ENCODE measurements at regions not wholly inside any gene's neighbourhood (a gene's known extent, or its start where the extent isn't known, plus 50 kb on each side); places are given as distances from the start of the nearest gene placed in this dataset.

GRCh38 chr4:100130964-100131363, 59.3 kb downstream of the DDIT4L start:
- no peak for DNase-seq

DNA sequence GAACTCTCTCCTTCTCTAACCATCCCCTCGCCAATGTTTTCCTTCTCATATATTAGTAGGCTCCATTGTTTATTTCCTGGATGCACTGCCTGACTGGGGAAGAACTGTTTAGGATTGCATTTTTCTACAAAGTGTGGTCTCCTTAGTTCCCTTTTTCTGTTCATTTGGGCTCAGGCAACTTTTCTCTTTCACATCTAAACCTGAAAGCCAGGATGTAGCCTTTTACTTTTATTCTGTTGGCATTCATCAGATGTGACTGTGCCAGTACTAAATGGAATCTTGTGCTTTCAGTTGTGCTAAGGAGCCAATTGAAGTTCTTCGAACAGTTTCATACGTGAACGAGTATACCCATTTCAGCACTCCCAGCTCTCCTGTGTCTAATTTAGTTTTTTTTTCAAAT, 59.8 kb downstream of the DDIT4L start:
- DNase-seq = no peak

DNA sequence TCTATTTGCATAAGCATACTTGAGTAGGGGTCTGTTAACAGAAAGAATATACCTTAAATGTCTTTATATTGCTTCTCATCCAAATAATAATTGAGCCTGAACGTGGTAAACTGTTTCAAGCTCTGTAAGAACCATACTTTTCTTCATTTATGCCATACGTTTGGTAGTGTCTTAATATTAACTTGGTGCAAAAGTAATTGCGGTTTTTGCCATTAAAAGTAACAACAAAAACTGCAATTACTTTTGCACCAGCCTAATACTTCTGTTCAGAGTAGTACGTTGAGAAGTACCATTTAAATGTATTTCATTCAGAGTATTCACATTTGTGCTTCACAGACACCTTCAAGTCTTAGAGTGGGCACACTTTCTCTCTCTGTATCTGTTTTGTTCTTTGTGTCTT, 60.5 kb downstream of the DDIT4L start:
- no peak for DNase-seq

- no peak for DNase-seq
Observed at GRCh38 chr4:100128338-100128737, 61.9 kb downstream of the DDIT4L start.

DNA sequence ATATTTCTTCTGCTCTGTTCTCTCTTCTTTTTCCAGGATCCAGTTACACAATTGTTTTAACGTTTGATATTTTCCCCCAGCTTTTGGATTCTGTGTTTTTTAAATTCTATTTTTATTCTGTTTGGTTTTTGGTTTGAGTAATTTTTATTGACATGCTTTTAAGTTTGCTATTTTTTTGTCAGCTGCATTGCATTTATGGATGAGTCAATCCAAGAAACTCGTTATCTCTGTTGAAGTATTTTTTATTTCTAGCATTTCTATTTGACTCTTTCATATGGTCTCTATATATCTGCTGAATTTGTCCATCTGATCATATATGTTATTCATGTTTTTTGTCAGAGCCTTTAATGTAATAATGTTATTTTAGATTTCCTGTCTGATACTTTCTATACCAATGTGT, 65.6 kb downstream of the DDIT4L start:
- no peak for DNase-seq

GRCh38 chr4:100118181-100118580, 72.1 kb downstream of the DDIT4L start:
- DNase-seq = no peak

DNA sequence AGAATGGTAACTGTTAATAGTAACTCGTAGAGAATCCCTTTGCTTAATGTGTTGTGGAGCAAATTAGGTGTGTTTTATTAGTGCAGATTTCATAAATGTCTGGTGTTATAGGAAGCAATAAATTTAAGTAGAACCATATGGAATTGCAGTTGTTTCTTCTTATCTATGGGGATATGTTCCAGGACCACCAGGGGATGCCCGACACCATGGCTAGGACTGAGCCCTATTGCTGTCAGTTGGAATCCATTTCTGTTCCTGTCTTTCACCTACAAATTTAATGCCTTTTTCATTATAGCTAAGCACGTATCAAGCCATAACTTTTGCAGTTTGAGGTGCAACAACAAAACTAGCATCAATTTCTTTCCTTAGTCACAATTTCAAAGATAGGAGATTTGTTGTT, 72.5 kb downstream of the DDIT4L start:
- no peak for DNase-seq

- no peak for DNase-seq
Observed at GRCh38 chr4:100114909-100115308, 75.4 kb downstream of the DDIT4L start.

DNA sequence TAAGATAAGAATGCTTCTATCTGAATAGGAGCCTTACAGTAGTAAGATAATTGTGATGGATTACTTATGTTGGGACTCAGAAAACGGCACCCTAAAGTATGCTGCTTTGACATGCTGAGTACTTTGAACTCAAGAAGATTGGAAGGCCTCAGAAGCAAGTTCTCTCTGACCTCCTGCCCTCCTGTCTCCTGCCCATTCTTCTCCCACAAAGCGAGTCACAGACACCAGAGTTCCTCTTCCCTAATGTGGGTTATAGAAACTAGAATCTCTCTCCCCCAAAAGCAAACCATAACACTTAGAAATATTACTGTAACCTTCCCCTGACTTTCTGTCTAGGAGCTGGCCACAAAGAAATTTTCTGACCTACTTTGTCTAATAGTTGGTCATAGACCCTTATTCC, 76.5 kb downstream of the DDIT4L start:
- no peak for DNase-seq

DNA sequence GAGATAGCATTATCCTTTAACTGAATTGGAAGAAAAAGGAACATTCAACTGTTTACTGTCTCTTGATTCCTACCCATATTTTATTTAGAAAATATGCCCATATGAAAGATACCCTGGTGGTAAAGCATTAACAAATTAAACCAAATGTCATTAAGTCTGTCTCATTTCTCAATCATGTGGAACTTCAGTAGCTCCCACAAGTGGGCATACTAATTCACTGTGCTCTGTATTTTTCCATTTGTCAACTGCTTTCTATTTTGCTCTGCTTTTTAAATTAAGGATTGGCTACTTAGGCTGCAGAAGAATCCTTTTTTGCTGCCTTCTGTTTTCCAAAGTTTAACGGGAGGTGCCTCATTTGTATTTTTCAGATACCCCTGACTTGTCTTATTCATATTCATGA, 77.2 kb downstream of the DDIT4L start:
- DNase-seq = no peak

GRCh38 chr4:100109921-100110320, 80.3 kb downstream of the DDIT4L start:
- DNase-seq = no peak

- DNase-seq = no peak
Observed at GRCh38 chr4:100108869-100109268, 81.4 kb downstream of the DDIT4L start.

DNA sequence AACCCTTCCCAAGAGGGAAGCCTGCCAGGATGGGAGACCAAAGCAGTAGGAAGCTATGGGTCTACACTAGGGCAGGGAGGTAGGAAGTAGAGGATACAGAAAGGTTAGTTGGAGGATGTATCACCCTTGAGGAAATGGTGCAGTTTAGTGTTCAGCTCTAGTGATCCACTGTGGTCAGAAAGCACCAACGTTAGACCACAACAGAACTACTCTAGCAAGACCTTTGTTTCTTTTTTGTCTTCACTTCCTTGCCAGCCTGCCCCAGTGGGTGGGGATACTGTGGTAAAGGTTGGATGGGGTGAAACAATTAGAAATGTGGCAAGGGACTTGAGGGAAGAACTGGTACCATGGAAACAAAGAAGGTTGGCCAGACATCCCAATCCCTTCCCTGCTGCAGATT, 83.3 kb downstream of the DDIT4L start:
- DNase-seq = no peak

- DNase-seq = no peak
Observed at GRCh38 chr4:100103671-100104070, 86.6 kb downstream of the DDIT4L start.

DNA sequence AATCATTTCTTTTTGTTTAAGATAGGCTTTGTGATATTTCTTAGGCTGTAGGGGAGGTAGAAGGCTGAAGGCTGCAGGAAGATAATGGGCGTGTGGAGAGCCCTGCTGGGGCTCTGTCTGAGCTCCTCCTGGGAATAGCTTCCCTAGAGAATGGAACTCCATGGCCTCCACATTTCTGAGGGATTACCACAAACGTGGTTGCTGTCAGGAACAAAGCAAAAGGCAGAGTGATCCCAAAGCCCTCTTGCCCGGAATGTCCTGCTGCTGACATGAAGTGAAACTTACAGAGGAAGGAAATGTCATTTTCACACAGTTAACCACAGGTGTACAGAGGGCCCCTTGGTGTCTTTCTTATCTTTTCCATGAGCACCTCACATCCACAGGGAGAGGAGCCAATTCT, 89.3 kb downstream of the DDIT4L start:
- DNase-seq = no peak

GRCh38 chr4:100099746-100100145, 90.5 kb downstream of the DDIT4L start:
- no peak for DNase-seq

DNA sequence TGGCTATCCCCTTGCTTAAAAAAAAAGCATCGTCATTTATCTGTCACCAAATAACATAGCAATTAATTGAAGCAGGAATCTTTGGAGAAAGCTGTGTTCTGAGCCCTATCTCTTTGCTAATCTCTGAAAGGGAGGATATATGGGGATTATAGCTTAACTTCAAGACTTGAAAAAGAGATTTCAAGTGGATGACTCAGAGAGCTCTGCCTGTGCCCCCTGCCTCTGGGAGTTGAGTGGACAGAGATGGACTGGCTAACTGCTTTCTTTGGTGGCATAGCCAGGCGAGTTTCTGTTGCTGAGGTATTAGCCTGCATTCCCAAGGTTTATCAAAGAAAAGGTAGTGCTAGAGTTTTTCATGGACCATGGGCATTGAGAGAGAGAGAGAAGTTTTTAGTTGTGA, 91.6 kb downstream of the DDIT4L start:
- no peak for DNase-seq

DNA sequence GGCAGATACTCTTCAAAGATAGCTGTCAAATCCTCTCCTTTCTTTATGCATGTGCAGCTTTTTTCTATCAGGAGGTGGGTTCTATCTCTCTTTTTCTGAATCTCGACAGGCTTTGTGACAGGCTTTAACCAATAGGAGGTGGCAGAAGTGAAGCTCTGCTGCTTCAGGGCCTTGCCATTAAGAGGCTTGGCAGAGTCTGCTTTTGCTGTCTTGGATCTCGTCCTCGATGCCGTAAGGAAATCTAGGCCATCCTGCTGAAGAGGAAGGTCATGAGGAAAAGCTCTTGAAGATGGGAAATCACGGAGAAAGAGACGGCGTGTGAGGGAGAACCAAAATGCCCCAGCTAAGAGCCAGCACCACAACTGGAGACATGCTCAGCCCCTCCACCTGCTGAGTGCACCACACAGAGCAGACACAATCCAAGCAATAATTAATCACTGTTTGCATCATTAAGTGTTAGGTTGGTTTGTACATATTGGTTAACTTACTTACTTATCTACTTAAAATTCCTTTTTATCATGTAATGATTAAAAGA, 92.2 kb downstream of the DDIT4L start:
- no peak for DNase-seq

DNA sequence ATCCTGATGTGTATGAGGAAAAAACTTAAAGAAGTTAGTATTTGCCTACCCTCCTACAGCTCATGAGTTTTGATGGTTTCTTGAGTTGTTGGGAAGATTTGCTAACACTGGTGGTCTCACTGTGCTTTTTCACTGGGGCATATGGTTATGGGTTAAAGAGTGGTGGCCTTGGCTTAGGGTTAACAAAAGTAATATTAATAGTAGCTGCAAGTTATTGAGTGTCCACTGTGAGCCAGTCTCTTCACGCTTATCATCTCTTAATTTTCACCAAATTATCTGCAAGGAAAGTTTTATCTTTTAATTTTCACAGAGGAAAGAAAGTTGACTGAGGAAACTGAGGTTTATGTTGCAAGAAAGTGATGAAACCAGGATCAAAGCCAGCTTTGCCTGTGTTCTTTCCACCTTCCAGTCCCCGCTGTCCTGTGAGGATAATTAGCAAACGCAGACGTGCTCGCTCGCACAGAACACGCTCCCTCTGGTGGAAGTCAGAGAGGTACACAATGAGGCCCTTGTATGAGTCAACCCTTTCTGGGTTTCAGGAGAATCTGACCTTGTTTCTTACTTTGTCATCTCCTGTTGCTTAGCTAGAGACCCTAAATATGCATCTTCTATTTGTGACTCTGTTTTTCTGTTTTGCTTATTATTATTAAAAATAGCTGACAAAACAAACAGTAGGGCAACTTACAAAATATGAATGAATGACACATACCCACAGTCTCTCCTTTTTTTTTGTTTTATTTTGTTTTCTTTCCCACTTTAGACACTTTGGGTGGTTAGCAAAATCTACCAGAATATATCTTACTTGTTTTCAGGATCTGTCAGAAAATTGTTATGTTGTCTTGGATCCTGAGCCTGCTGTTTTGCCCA, 94.3 kb downstream of the DDIT4L start:
- peak; percentile 64 for DNase-seq

DNA sequence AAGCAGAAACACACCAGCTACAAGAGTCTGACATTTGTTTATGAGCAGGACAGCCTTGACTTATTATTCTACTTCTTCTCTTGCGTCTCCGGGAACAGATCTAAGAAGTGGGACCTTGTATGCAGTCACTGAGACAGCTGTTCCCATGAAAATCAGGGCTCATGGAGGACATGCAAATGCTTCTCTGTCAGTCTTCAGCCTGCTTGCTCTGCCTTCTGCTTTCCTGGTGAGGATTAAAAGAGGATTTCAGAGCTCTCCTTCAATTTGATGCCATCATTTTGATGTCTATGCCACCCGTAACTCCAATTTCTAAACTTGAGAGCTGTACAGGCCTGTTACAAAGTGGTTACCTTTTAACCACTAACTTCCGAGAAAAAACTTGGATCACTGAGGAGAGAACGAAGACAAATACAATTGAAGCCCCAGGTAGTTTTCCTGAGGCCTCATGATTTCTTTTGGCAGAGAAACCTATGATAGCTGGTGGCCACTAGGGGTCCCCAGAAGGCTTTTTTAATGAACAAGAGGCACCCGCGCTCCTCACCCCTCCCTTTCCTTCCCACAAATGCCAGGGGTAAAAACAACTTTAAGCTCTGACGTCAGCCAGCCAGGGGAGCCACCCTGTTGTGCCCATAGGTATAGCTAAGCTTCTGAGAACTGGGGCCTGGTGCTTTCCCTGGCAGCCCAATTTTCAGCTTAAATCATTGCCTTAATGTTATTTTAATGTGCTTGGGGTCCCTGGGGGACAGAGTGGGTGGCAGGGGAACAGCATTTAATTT, 97.0 kb downstream of the DDIT4L start:
- DNase-seq = peak; percentile 82

- DNase-seq = no peak
Observed at GRCh38 chr4:100087743-100088142, 102.5 kb downstream of the DDIT4L start.

GRCh38 chr4:100086766-100087431, 103.4 kb downstream of the DDIT4L start:
- no peak for DNase-seq

- no peak for DNase-seq
Observed at GRCh38 chr4:100084892-100085291, 105.4 kb downstream of the DDIT4L start.

DNA sequence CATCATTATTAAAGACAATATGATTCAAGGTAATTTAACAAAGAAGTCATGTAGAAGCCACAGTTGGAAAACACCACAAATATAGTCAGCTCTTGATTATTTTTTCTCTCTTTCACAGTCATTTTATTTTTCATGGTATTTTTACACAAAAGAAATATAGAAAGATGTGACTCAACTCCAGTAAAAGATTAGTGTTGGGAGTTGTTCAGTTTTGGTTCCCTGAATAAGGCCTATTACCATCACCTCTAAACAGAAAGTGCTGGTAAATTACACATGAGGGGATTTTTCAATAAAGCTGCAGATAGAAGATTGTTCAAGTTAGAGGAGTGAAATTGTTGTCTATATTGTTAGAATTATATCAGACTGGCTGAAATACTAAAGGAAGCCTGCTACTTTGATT, 107.0 kb downstream of the DDIT4L start:
- no peak for DNase-seq

Measured in activated CD8-positive, alpha-beta memory T cell treated with anti-CD3 and anti-CD28 coated beads for 24 hours (primary cell).